ENCODE measurements at regions not wholly inside any gene's neighbourhood (a gene's known extent, or its start where the extent isn't known, plus 50 kb on each side); places are given as distances from the start of the nearest gene placed in this dataset.

DNA sequence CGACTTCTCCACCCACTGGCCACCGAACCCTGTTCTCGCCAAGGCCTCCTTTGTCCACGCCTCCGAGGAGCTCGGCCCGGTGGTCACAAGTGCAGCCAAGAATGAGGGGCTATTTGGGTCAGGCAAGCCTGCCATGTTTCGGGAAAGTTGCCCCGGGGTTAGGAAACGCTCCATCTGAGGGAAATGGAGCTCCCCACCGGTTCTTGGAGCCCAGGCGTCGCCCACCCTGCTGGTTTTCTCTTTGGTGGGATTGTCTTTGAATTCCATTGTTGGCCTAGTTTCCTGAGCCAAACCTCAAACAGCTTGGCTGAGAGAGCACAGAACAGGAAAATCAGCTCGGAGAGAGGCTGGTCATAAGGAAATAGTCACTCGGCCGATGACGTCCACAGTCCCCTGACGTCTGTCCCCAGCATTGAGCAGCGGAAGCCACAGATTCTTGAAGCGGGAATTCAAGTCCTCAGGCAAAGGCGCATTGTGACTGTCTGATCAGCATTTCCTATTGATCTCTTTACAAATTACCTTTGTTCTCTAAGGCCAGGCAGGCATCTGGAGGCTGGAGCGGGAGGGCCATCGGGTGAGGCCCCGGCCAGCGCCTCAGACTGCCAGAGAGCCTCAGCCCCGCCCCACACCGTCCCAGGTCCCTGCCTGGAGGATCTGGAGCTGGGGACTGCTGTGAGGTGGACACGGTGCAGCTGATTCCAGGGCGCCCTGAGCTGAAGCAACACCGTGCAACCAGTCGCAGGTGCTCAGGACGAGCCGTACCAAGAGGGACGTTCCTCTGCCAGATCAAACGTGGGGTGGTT is 138.6 kb downstream of the DLL1 start:
- ATAC-seq (ENCODE audit: low read depth in 2 of 2), result no peak
- H3K27me3 Mint-ChIP-seq, result no peaks in the 10 kb centered on the region
- no peaks in the 10 kb centered on the region for H3K9me3 ChIP-seq (ENCODE audit: control insufficient read depth in 2 of 2, low read length in 2 of 2)
- H3K27ac ChIP-seq (ENCODE audit: insufficient read depth, low read length, poor library complexity, severe bottlenecking), result no peak overlapping the region
- H3K4me1 ChIP-seq (ENCODE audit: control insufficient read depth, insufficient read depth, low read length, poor library complexity, severe bottlenecking), result peaks cover 9% of the 10 kb centered on the region
- peaks cover 0 to 21% (median 11%) of the 10 kb centered on the region in 4 donors for H3K4me1 Mint-ChIP-seq
- no peak overlapping the region for H3K4me3 Mint-ChIP-seq
- no peak overlapping the region for H3K4me3 ChIP-seq (ENCODE audit: low read depth, low read length)
- peaks cover 0 to 2% (median 0%) of the 10 kb centered on the region in 7 donors for H3K9me3 Mint-ChIP-seq
- no peaks in the 10 kb centered on the region for H3K27me3 ChIP-seq (ENCODE audit: control insufficient read depth, insufficient read depth, low read length)
- H3K36me3 Mint-ChIP-seq, result no peaks in the 10 kb centered on the region
- H3K27ac Mint-ChIP-seq, result no peak overlapping the region
- H3K36me3 ChIP-seq (ENCODE audit: control insufficient read depth, insufficient read depth, low read length), result no peaks in the 10 kb centered on the region
- DNase-seq, result no peak

GRCh38 chr6:170151804-170152123 is 139.1 kb downstream of the DLL1 start:
- DNase-seq (no peak), ATAC-seq (ENCODE audit: low read depth in 2 of 2) (no peak)
- Histone ChIP-seq H3K27ac (ENCODE audit: insufficient read depth, low read length, poor library complexity, severe bottlenecking) (no peak overlapping the region), H3K36me3 (ENCODE audit: control insufficient read depth, insufficient read depth, low read length) (no peaks in the 10 kb centered on the region), H3K9me3 (ENCODE audit: control insufficient read depth in 2 of 2, low read length in 2 of 2) (no peaks in the 10 kb centered on the region), H3K4me3 (ENCODE audit: low read depth, low read length) (no peak overlapping the region), H3K4me1 (ENCODE audit: control insufficient read depth, insufficient read depth, low read length, poor library complexity, severe bottlenecking) (peaks cover 9% of the 10 kb centered on the region), H3K27me3 (ENCODE audit: control insufficient read depth, insufficient read depth, low read length) (no peaks in the 10 kb centered on the region)
- Mint-ChIP-seq H3K4me1 (peaks cover 0 to 25% (median 11%) of the 10 kb centered on the region in 4 donors), H3K27me3 (no peaks in the 10 kb centered on the region), H3K36me3 (no peaks in the 10 kb centered on the region), H3K9me3 (peaks cover 0 to 2% (median 0%) of the 10 kb centered on the region in 7 donors), H3K4me3 (no peak overlapping the region), H3K27ac (no peak overlapping the region)

DNA sequence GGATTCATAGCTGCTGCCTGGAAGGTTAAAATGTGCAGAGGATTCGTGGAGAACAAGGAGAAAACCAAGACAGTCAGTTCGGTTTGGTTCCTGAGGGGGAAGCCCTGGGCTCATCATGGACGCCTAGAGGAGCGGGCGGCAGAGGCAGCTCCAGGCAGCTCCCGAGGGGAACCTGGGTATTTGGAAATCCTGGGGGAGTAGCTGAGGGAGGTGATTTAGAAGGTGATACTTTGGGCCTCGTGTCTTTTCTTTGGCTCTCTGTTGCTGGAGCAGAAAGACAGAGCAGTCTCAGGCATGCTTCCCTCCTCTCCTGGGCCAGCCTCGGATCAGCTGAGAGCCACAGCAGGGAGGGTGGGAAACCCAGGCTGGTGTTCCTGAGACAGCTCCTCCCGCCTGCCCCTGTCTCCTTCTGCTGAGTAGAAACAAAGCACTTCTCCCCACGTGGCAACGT is 139.5 kb downstream of the DLL1 start:
- ATAC-seq (ENCODE audit: low read depth in 2 of 2), result no peak
- DNase-seq, result no peak
- no peaks in the 10 kb centered on the region for H3K27me3 ChIP-seq (ENCODE audit: control insufficient read depth, insufficient read depth, low read length)
- H3K4me1 ChIP-seq (ENCODE audit: control insufficient read depth, insufficient read depth, low read length, poor library complexity, severe bottlenecking), result peaks cover 9% of the 10 kb centered on the region
- H3K4me3 ChIP-seq (ENCODE audit: low read depth, low read length), result no peak overlapping the region
- no peaks in the 10 kb centered on the region for H3K9me3 ChIP-seq (ENCODE audit: control insufficient read depth in 2 of 2, low read length in 2 of 2)
- H3K27ac Mint-ChIP-seq, result peak overlapping the region in 1 of 3 donors; percentile 14
- H3K36me3 Mint-ChIP-seq, result no peaks in the 10 kb centered on the region
- H3K9me3 Mint-ChIP-seq, result peaks cover 0 to 2% (median 0%) of the 10 kb centered on the region in 7 donors
- no peak overlapping the region for H3K4me3 Mint-ChIP-seq
- no peaks in the 10 kb centered on the region for H3K36me3 ChIP-seq (ENCODE audit: control insufficient read depth, insufficient read depth, low read length)
- H3K27me3 Mint-ChIP-seq, result no peaks in the 10 kb centered on the region
- H3K4me1 Mint-ChIP-seq, result peaks cover 0 to 29% (median 13%) of the 10 kb centered on the region in 4 donors
- no peak overlapping the region for H3K27ac ChIP-seq (ENCODE audit: insufficient read depth, low read length, poor library complexity, severe bottlenecking)

- peaks cover 0 to 32% (median 13%) of the 10 kb centered on the region in 4 donors for H3K4me1 Mint-ChIP-seq
- peaks cover 9% of the 10 kb centered on the region for H3K4me1 ChIP-seq (ENCODE audit: control insufficient read depth, insufficient read depth, low read length, poor library complexity, severe bottlenecking)
- H3K27ac Mint-ChIP-seq, result peak overlapping the region in 1 of 3 donors; percentile 26
These were observed 140.3 kb downstream of the DLL1 start for GRCh38 chr6:170150590-170150945.

GRCh38 chr6:170149681-170150589 is 140.9 kb downstream of the DLL1 start:
- no peaks in the 10 kb centered on the region for H3K36me3 Mint-ChIP-seq
- H3K9me3 Mint-ChIP-seq, result peaks cover 0 to 2% (median 1%) of the 10 kb centered on the region in 7 donors
- H3K27me3 Mint-ChIP-seq, result no peaks in the 10 kb centered on the region
- peak overlapping the region in 1 of 3 donors; percentile 94 for H3K27ac Mint-ChIP-seq
- Histone ChIP-seq H3K9me3 (ENCODE audit: control insufficient read depth in 2 of 2, low read length in 2 of 2) (no peaks in the 10 kb centered on the region), H3K4me1 (ENCODE audit: control insufficient read depth, insufficient read depth, low read length, poor library complexity, severe bottlenecking) (peaks cover 9% of the 10 kb centered on the region), H3K27ac (ENCODE audit: insufficient read depth, low read length, poor library complexity, severe bottlenecking) (no peak overlapping the region), H3K27me3 (ENCODE audit: control insufficient read depth, insufficient read depth, low read length) (no peaks in the 10 kb centered on the region), H3K4me3 (ENCODE audit: low read depth, low read length) (no peak overlapping the region), H3K36me3 (ENCODE audit: control insufficient read depth, insufficient read depth, low read length) (no peaks in the 10 kb centered on the region)
- H3K4me1 Mint-ChIP-seq, result peaks cover 0 to 36% (median 14%) of the 10 kb centered on the region in 4 donors
- H3K4me3 Mint-ChIP-seq, result no peak overlapping the region
- DNase-seq (no peak), ATAC-seq (ENCODE audit: low read depth in 2 of 2) (no peak)

More at GRCh38 chr6:170150590-170150945, 140.3 kb downstream of the DLL1 start:
- Mint-ChIP-seq H3K4me3 (no peak overlapping the region), H3K27me3 (no peaks in the 10 kb centered on the region), H3K9me3 (peaks cover 0 to 2% (median 0%) of the 10 kb centered on the region in 7 donors), H3K36me3 (no peaks in the 10 kb centered on the region)
- DNase-seq (no peak), ATAC-seq (ENCODE audit: low read depth in 2 of 2) (no peak)
- no peak overlapping the region for H3K4me3 ChIP-seq (ENCODE audit: low read depth, low read length)
- H3K36me3 ChIP-seq (ENCODE audit: control insufficient read depth, insufficient read depth, low read length), result no peaks in the 10 kb centered on the region
- no peaks in the 10 kb centered on the region for H3K9me3 ChIP-seq (ENCODE audit: control insufficient read depth in 2 of 2, low read length in 2 of 2)
- H3K27ac ChIP-seq (ENCODE audit: insufficient read depth, low read length, poor library complexity, severe bottlenecking), result no peak overlapping the region
- no peaks in the 10 kb centered on the region for H3K27me3 ChIP-seq (ENCODE audit: control insufficient read depth, insufficient read depth, low read length)

GRCh38 chr6:170148709-170149470 is 142.0 kb downstream of the DLL1 start:
- peaks cover 9% of the 10 kb centered on the region for H3K4me1 ChIP-seq (ENCODE audit: control insufficient read depth, insufficient read depth, low read length, poor library complexity, severe bottlenecking)
- H3K4me3 ChIP-seq (ENCODE audit: low read depth, low read length), result no peak overlapping the region
- no peaks in the 10 kb centered on the region for H3K27me3 Mint-ChIP-seq
- peaks cover 0 to 43% (median 15%) of the 10 kb centered on the region in 4 donors for H3K4me1 Mint-ChIP-seq
- H3K9me3 Mint-ChIP-seq, result peaks cover 0 to 8% (median 1%) of the 10 kb centered on the region in 7 donors
- H3K27ac ChIP-seq (ENCODE audit: insufficient read depth, low read length, poor library complexity, severe bottlenecking), result no peak overlapping the region
- H3K36me3 ChIP-seq (ENCODE audit: control insufficient read depth, insufficient read depth, low read length), result no peaks in the 10 kb centered on the region
- no peaks in the 10 kb centered on the region for H3K9me3 ChIP-seq (ENCODE audit: control insufficient read depth in 2 of 2, low read length in 2 of 2)
- ATAC-seq (ENCODE audit: low read depth in 2 of 2) (no peak), DNase-seq (no peak)
- peak overlapping the region in 2 of 3 donors; percentile 93 to 95 for H3K27ac Mint-ChIP-seq
- no peaks in the 10 kb centered on the region for H3K36me3 Mint-ChIP-seq
- peak overlapping the region in 3 of 4 donors; percentile 76 to 92 (median 82) for H3K4me3 Mint-ChIP-seq
- H3K27me3 ChIP-seq (ENCODE audit: control insufficient read depth, insufficient read depth, low read length), result no peaks in the 10 kb centered on the region
